ENCODE measurements at regions not wholly inside any gene's neighbourhood (a gene's known extent, or its start where the extent isn't known, plus 50 kb on each side); places are given as distances from the start of the nearest gene placed in this dataset.

DNA sequence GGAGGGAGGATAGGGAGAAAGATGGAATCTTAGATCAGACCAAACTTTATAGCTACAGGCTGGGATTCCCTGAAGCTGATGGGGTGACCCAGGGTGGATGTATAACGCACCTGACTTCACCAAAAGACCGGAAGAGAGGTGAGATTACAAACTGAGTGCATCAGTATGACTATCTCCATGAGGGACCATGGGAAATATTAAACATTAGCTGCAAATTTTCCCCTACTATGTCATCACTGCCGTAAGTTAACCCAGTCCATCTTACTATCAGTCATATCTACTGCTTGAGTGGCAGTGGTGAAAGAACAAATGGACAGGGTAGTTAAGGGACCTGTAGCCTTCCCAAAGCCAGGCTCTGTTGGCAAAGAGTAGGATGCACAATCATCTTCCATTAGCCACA is 368.3 kb downstream of the EFNA5 start:
- Mint-ChIP-seq H3K36me3 (ENCODE audit: insufficient read depth, unreplicated experiment) (no peaks in the 10 kb centered on the region), H3K27me3 (ENCODE audit: unreplicated experiment) (no peaks in the 10 kb centered on the region), H3K9me3 (ENCODE audit: low read depth, unreplicated experiment) (no peaks in the 10 kb centered on the region), H3K4me3 (ENCODE audit: low read depth, unreplicated experiment) (no peak overlapping the region), H3K27ac (ENCODE audit: unreplicated experiment) (no peak overlapping the region), H3K4me1 (ENCODE audit: low read depth, unreplicated experiment) (peaks cover 12% of the 10 kb centered on the region)
- CTCF ChIA-PET = interaction anchor here (0.7 to 1.0 kb wide), 2 partner anchors 12 to 76 kb away, joined by 3 to 4 read pairs; no protein-coding TSS in a partner anchor
- BruUV-seq (replicated peaks) = no TSS peak
- no peak for DNase-seq
- TF ChIP-seq CTCF (IDR thresholded peaks at IDR 0.05; ENCODE audit: unreplicated experiment) = no peak
- intact Hi-C loops (cut with micrococcal nuclease; ENCODE audit: unreplicated experiment) = no loop called here

GRCh38 chr5:107301999-107302398 is 368.7 kb downstream of the EFNA5 start:
- Mint-ChIP-seq H3K4me1 (ENCODE audit: low read depth, unreplicated experiment) (peaks cover 12% of the 10 kb centered on the region), H3K9me3 (ENCODE audit: low read depth, unreplicated experiment) (no peaks in the 10 kb centered on the region), H3K27ac (ENCODE audit: unreplicated experiment) (no peak overlapping the region), H3K36me3 (ENCODE audit: insufficient read depth, unreplicated experiment) (no peaks in the 10 kb centered on the region), H3K4me3 (ENCODE audit: low read depth, unreplicated experiment) (no peak overlapping the region), H3K27me3 (ENCODE audit: unreplicated experiment) (no peaks in the 10 kb centered on the region)
- intact Hi-C loops (cut with micrococcal nuclease; ENCODE audit: unreplicated experiment) = no loop called here
- TF ChIP-seq CTCF (IDR thresholded peaks at IDR 0.05; ENCODE audit: unreplicated experiment) = no peak
- BruUV-seq (replicated peaks) = no TSS peak
- DNase-seq = no peak
- CTCF ChIA-PET = interaction anchor here (0.7 to 1.0 kb wide), 2 partner anchors 11 to 76 kb away, joined by 3 to 4 read pairs; no protein-coding TSS in a partner anchor

GRCh38 chr5:107300721-107301327 is 369.9 kb downstream of the EFNA5 start:
- TF ChIP-seq CTCF (IDR thresholded peaks at IDR 0.05; ENCODE audit: unreplicated experiment) = no peak
- Mint-ChIP-seq H3K4me3 (ENCODE audit: low read depth, unreplicated experiment) (no peak overlapping the region), H3K9me3 (ENCODE audit: low read depth, unreplicated experiment) (no peaks in the 10 kb centered on the region), H3K36me3 (ENCODE audit: insufficient read depth, unreplicated experiment) (no peaks in the 10 kb centered on the region), H3K4me1 (ENCODE audit: low read depth, unreplicated experiment) (peaks cover 12% of the 10 kb centered on the region), H3K27me3 (ENCODE audit: unreplicated experiment) (no peaks in the 10 kb centered on the region), H3K27ac (ENCODE audit: unreplicated experiment) (no peak overlapping the region)
- intact Hi-C loops (cut with micrococcal nuclease; ENCODE audit: unreplicated experiment) = no loop called here
- no peak for DNase-seq
- CTCF ChIA-PET = interaction anchor here (0.7 kb wide), 2 partner anchors 10 to 47 kb away, joined by 3 read pairs; no protein-coding TSS in a partner anchor
- no TSS peak for BruUV-seq (replicated peaks)

DNA sequence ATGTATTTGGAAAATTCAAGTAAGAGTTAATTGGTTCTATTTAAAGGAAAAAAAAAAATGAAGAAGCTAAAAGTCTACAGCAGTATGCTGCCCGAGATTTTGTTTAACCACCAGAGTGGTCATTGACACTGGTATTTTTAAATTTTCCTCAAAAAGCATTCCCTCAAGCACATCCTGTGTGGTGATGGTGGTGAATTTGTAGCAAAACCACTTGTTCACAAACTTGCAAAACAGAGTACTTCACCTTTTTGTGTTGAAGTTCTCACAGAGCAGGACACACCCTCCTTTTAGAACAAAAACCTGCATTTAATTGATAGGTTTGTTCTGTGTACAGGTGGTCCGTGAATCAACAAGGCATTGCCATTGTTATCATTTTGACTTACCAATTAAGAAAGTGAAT is 374.2 kb downstream of the EFNA5 start:
- BruUV-seq (replicated peaks) = no TSS peak
- CTCF ChIA-PET = interaction anchor here (1.3 kb wide), 1 partner anchor 11 kb away, joined by 3 read pairs; no protein-coding TSS in a partner anchor

More for the DNA sequence above, 374.2 kb downstream of the EFNA5 start:
- H3K27ac Mint-ChIP-seq (ENCODE audit: unreplicated experiment) = no peak overlapping the region
- no peak for DNase-seq
- H3K27me3 Mint-ChIP-seq (ENCODE audit: unreplicated experiment) = no peaks in the 10 kb centered on the region
- H3K9me3 Mint-ChIP-seq (ENCODE audit: low read depth, unreplicated experiment) = no peaks in the 10 kb centered on the region
- H3K4me3 Mint-ChIP-seq (ENCODE audit: low read depth, unreplicated experiment) = no peak overlapping the region
- H3K36me3 Mint-ChIP-seq (ENCODE audit: insufficient read depth, unreplicated experiment) = peaks cover 4% of the 10 kb centered on the region
- intact Hi-C loops (cut with micrococcal nuclease; ENCODE audit: unreplicated experiment) = no loop called here
- no peak for TF ChIP-seq CTCF (IDR thresholded peaks at IDR 0.05; ENCODE audit: unreplicated experiment)
- peaks cover 21% of the 10 kb centered on the region for H3K4me1 Mint-ChIP-seq (ENCODE audit: low read depth, unreplicated experiment)

All from Calu3 (cell line).